Naive thymus-derived CD4-positive, alpha-beta T cell (primary cell): ENCODE measurements at regions not wholly inside any gene's neighbourhood (a gene's known extent, or its start where the extent isn't known, plus 50 kb on each side); places are given as distances from the start of the nearest gene placed in this dataset.

Source experiments
- ATAC-seq: fragments of 150-1000 bp; cut with Tn5 transposase; 2 replicates; pipeline ENCODE4 v1.10.0; 2021; ENCODE audit warnings: mild to moderate bottlenecking, moderate library complexity
- CTCF ChIA-PET: fragments of 350-600 bp; sonication (Branson Sonifier 250); formaldehyde crosslinking; loops from one replicate; lab custom pipeline; 2021; ENCODE audit warnings: antibody characterized with exemption; lab: Charles Lee
- POLR2A ChIA-PET: fragments of 350-600 bp; sonication (Branson Sonifier 250); formaldehyde crosslinking; loops from one replicate; lab custom pipeline; 2021; ENCODE audit warnings: antibody characterized with exemption, inconsistent platforms; lab: Charles Lee
- DNase-seq, 9 donors: peaks; one replicate each; pipeline versions ENCODE4 v3.0.0 to v3.0.0-alpha.2; 2020 to 2022; ENCODE audit warnings: mixed read lengths in 1 of 9
- H3K27ac ChIP-seq: one replicate; pipeline ENCODE4 v1.7.0; 2013; ENCODE audit warnings: mild to moderate bottlenecking, low read depth, low read length, moderate library complexity
- H3K27me3 ChIP-seq, 2 donors: one replicate each; pipeline ENCODE4 v1.7.0; 2013; ENCODE audit warnings: low read length in 2 of 2, mild to moderate bottlenecking in 2 of 2, moderate library complexity in 2 of 2; ENCODE audit not compliant: control insufficient read depth in 2 of 2, insufficient read depth in 2 of 2
- H3K36me3 ChIP-seq, 3 experiments: 1 replicate in 2 of 3; 2 replicates in 1 of 3; pipeline ENCODE4 v1.7.0; 2013; ENCODE audit warnings: low read length in 3 of 3, mild to moderate bottlenecking in 3 of 3, moderate library complexity in 1 of 3; ENCODE audit not compliant: insufficient read depth in 3 of 3, control insufficient read depth in 2 of 3
- H3K4me1 ChIP-seq, 2 donors: one replicate each; pipeline ENCODE4 v1.7.0; 2013; ENCODE audit warnings: low read length in 2 of 2, mild to moderate bottlenecking in 2 of 2, moderate library complexity in 1 of 2; ENCODE audit not compliant: control insufficient read depth in 2 of 2, insufficient read depth in 2 of 2
- H3K4me3 ChIP-seq: 2 replicates; pipeline ENCODE4 v1.7.0; 2013; ENCODE audit warnings: mild to moderate bottlenecking, low read length
- H3K9me3 ChIP-seq, 3 experiments: 1 replicate in 2 of 3; 2 replicates in 1 of 3; pipeline ENCODE4 v1.7.0; 2013; ENCODE audit warnings: low read length in 3 of 3; ENCODE audit not compliant: control insufficient read depth in 2 of 3
- H3K27ac Mint-ChIP-seq, 9 donors: one replicate each; pipeline ENCODE4 v1.8.0; 2020 to 2022; ENCODE audit warnings: mixed read lengths in 9 of 9, mild to moderate bottlenecking in 8 of 9, moderate library complexity in 5 of 9, inconsistent platforms in 2 of 9
- H3K27me3 Mint-ChIP-seq, 5 donors: one replicate each; pipeline ENCODE4 v1.8.0; 2021 to 2022; ENCODE audit warnings: mixed read lengths in 5 of 5, mild to moderate bottlenecking in 1 of 5
- H3K36me3 Mint-ChIP-seq, 5 donors: one replicate each; pipeline ENCODE4 v1.8.0; 2020 to 2022; ENCODE audit warnings: mixed read lengths in 5 of 5, mild to moderate bottlenecking in 3 of 5, inconsistent platforms in 1 of 5
- H3K4me1 Mint-ChIP-seq, 7 donors: one replicate each; pipeline ENCODE4 v1.8.0; 2020 to 2022; ENCODE audit warnings: mixed read lengths in 7 of 7, mild to moderate bottlenecking in 3 of 7, inconsistent platforms in 1 of 7
- H3K4me3 Mint-ChIP-seq, 10 donors: one replicate each; pipeline ENCODE4 v1.8.0; 2020 to 2022; ENCODE audit warnings: mild to moderate bottlenecking in 10 of 10, mixed read lengths in 10 of 10, moderate library complexity in 6 of 10, inconsistent platforms in 2 of 10
- H3K9me3 Mint-ChIP-seq, 11 donors: one replicate each; pipeline ENCODE4 v1.8.0; 2020 to 2022; ENCODE audit warnings: mixed read lengths in 11 of 11, mild to moderate bottlenecking in 4 of 11, inconsistent platforms in 1 of 11, moderate library complexity in 1 of 11
- intact Hi-C, 2 donors: fragments of 100-400 bp; cut with micrococcal nuclease; formaldehyde crosslinking; loops; one replicate each; pipeline ENCODE4 v1.15.1; 2023

GRCh38 chr4:116860891-116861290, 224.5 kb downstream of the TRAM1L1 start:
- H3K27me3 Mint-ChIP-seq: no peaks in the 10 kb centered on the region
- ChIA-PET CTCF (no interaction called here), POLR2A (no interaction called here)
- Histone ChIP-seq H3K9me3 (no peaks in the 10 kb centered on the region), H3K4me1 (no peaks in the 10 kb centered on the region), H3K4me3 (no peak overlapping the region), H3K27me3 (no peaks in the 10 kb centered on the region), H3K27ac (no peak overlapping the region), H3K36me3 (no peaks in the 10 kb centered on the region)
- no peak overlapping the region for H3K4me3 Mint-ChIP-seq
- no peak for ATAC-seq
- H3K27ac Mint-ChIP-seq: no peak overlapping the region
- DNase-seq: no peak
- H3K36me3 Mint-ChIP-seq: no peaks in the 10 kb centered on the region
- H3K4me1 Mint-ChIP-seq: no peaks in the 10 kb centered on the region
- intact Hi-C loops: no loop called here
- H3K9me3 Mint-ChIP-seq: no peaks in the 10 kb centered on the region

DNA sequence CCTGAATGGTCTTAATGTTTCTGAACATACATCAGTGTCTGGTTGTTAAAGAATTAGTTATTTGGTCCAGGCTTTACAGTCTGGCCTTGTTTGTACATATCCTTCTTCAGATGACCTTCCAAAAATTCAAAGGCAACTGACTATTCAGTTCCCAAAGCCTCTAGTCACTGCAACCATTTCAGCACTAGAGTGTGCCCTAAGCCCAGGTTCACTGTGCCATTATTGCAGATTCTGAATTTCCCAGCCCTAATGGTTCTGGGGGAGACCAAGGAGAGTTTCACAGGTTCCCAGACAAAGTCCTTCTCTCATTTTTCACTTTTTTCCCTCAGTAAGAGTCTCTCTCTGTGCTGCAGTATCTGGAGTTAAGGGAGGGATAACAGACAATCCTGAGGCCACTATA, 235.8 kb downstream of the TRAM1L1 start:
- no peak overlapping the region for H3K27ac Mint-ChIP-seq
- intact Hi-C loops: no loop called here
- DNase-seq (no peak), ATAC-seq (no peak)
- ChIA-PET POLR2A (no interaction called here), CTCF (interaction anchor here (0.9 kb wide), 1 partner anchor 33 kb away, joined by 3 read pairs; no protein-coding TSS in a partner anchor)
- no peak overlapping the region for H3K4me3 ChIP-seq
- H3K4me1 ChIP-seq: no peaks in the 10 kb centered on the region
- H3K4me1 Mint-ChIP-seq: no peaks in the 10 kb centered on the region
- peaks cover 0 to 32% (median 1%) of the 10 kb centered on the region in 11 donors for H3K9me3 Mint-ChIP-seq
- no peaks in the 10 kb centered on the region for H3K27me3 Mint-ChIP-seq
- no peaks in the 10 kb centered on the region for H3K36me3 ChIP-seq
- peaks cover 0 to 4% (median 0%) of the 10 kb centered on the region in 3 experiments for H3K9me3 ChIP-seq
- H3K4me3 Mint-ChIP-seq: no peak overlapping the region
- no peak overlapping the region for H3K27ac ChIP-seq
- H3K27me3 ChIP-seq: no peaks in the 10 kb centered on the region
- H3K36me3 Mint-ChIP-seq: no peaks in the 10 kb centered on the region

- no peak overlapping the region for H3K4me3 Mint-ChIP-seq
- peaks cover 0 to 4% (median 0%) of the 10 kb centered on the region in 3 experiments for H3K9me3 ChIP-seq
- H3K27me3 ChIP-seq: no peaks in the 10 kb centered on the region
- peaks cover 0 to 38% (median 4%) of the 10 kb centered on the region in 11 donors for H3K9me3 Mint-ChIP-seq
- H3K27ac Mint-ChIP-seq: no peak overlapping the region
- no peak overlapping the region for H3K4me3 ChIP-seq
- POLR2A ChIA-PET: no interaction called here
- no peaks in the 10 kb centered on the region for H3K36me3 ChIP-seq
- H3K4me1 Mint-ChIP-seq: no peaks in the 10 kb centered on the region
- H3K36me3 Mint-ChIP-seq: no peaks in the 10 kb centered on the region
- H3K27ac ChIP-seq: no peak overlapping the region
- CTCF ChIA-PET: no interaction called here
- ATAC-seq: no peak
- DNase-seq: no peak
- H3K27me3 Mint-ChIP-seq: no peaks in the 10 kb centered on the region
- intact Hi-C loops: no loop called here
- H3K4me1 ChIP-seq: no peaks in the 10 kb centered on the region
These were observed 237.8 kb downstream of the TRAM1L1 start for GRCh38 chr4:116847616-116848015.

DNA sequence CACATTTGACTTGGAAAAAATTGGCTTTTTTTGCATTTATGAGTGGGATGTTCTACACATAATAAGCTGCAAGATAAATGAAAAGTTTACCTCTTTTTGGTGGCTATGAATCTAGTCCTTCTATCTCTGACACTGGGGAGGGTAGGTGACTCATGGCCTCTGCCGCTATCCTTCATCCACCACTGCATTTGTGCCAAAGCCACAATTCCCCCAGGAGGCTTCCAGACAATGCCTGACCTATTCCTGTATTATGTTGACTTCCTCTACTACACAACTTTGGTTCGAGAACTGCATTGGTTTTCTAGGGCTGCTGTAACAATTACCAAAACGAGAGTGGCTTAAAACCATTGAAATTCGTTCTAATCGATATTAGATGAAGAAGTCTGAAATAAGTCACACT, 245.6 kb downstream of the TRAM1L1 start:
- ChIA-PET CTCF (no interaction called here), POLR2A (no interaction called here)
- intact Hi-C loops: no loop called here
- Mint-ChIP-seq H3K4me1 (peaks cover 0 to 1% (median 0%) of the 10 kb centered on the region in 7 donors), H3K27me3 (no peaks in the 10 kb centered on the region), H3K27ac (no peak overlapping the region), H3K4me3 (no peak overlapping the region), H3K36me3 (no peaks in the 10 kb centered on the region), H3K9me3 (peaks cover 0 to 12% (median 2%) of the 10 kb centered on the region in 11 donors)
- H3K27ac ChIP-seq: no peak overlapping the region
- H3K36me3 ChIP-seq: no peaks in the 10 kb centered on the region
- H3K4me1 ChIP-seq: no peaks in the 10 kb centered on the region
- no peak for ATAC-seq
- no peaks in the 10 kb centered on the region for H3K9me3 ChIP-seq
- H3K4me3 ChIP-seq: no peak overlapping the region
- DNase-seq: no peak
- no peaks in the 10 kb centered on the region for H3K27me3 ChIP-seq

GRCh38 chr4:116838609-116839008, 246.8 kb downstream of the TRAM1L1 start:
- ChIA-PET POLR2A (no interaction called here), CTCF (no interaction called here)
- Mint-ChIP-seq H3K4me1 (peaks cover 0 to 1% (median 0%) of the 10 kb centered on the region in 7 donors), H3K4me3 (no peak overlapping the region), H3K36me3 (no peaks in the 10 kb centered on the region), H3K27ac (no peak overlapping the region), H3K9me3 (peaks cover 0 to 12% (median 2%) of the 10 kb centered on the region in 11 donors), H3K27me3 (no peaks in the 10 kb centered on the region)
- H3K36me3 ChIP-seq: no peaks in the 10 kb centered on the region
- H3K27me3 ChIP-seq: no peaks in the 10 kb centered on the region
- H3K27ac ChIP-seq: no peak overlapping the region
- ATAC-seq (no peak), DNase-seq (no peak)
- H3K9me3 ChIP-seq: no peaks in the 10 kb centered on the region
- no peak overlapping the region for H3K4me3 ChIP-seq
- intact Hi-C loops: no loop called here
- no peaks in the 10 kb centered on the region for H3K4me1 ChIP-seq

- ATAC-seq: no peak
- Histone ChIP-seq H3K4me3 (no peak overlapping the region), H3K36me3 (no peaks in the 10 kb centered on the region), H3K4me1 (no peaks in the 10 kb centered on the region), H3K9me3 (no peaks in the 10 kb centered on the region), H3K27ac (no peak overlapping the region), H3K27me3 (no peaks in the 10 kb centered on the region)
- no peak overlapping the region for H3K27ac Mint-ChIP-seq
- no peaks in the 10 kb centered on the region for H3K4me1 Mint-ChIP-seq
- H3K9me3 Mint-ChIP-seq: peaks cover 0 to 31% (median 9%) of the 10 kb centered on the region in 11 donors
- CTCF ChIA-PET: no interaction called here
- H3K4me3 Mint-ChIP-seq: no peak overlapping the region
- POLR2A ChIA-PET: no interaction called here
- no peaks in the 10 kb centered on the region for H3K27me3 Mint-ChIP-seq
- DNase-seq: no peak
- H3K36me3 Mint-ChIP-seq: no peaks in the 10 kb centered on the region
- intact Hi-C loops: no loop called here
These were observed 256.2 kb downstream of the TRAM1L1 start for GRCh38 chr4:116829187-116829586.

GRCh38 chr4:116824172-116824571, 261.2 kb downstream of the TRAM1L1 start:
- ATAC-seq (no peak), DNase-seq (no peak)
- Histone ChIP-seq H3K27me3 (no peaks in the 10 kb centered on the region), H3K4me3 (no peak overlapping the region), H3K27ac (no peak overlapping the region), H3K4me1 (no peaks in the 10 kb centered on the region), H3K36me3 (no peaks in the 10 kb centered on the region), H3K9me3 (no peaks in the 10 kb centered on the region)
- H3K4me1 Mint-ChIP-seq: no peaks in the 10 kb centered on the region
- no peaks in the 10 kb centered on the region for H3K36me3 Mint-ChIP-seq
- POLR2A ChIA-PET: no interaction called here
- no peak overlapping the region for H3K27ac Mint-ChIP-seq
- no peaks in the 10 kb centered on the region for H3K27me3 Mint-ChIP-seq
- CTCF ChIA-PET: no interaction called here
- no peak overlapping the region for H3K4me3 Mint-ChIP-seq
- intact Hi-C loops: no loop called here
- H3K9me3 Mint-ChIP-seq: peaks cover 0 to 16% (median 4%) of the 10 kb centered on the region in 11 donors
